Suprapubic skin (tissue), 4 donors: ENCODE measurements at regions not wholly inside any gene's neighbourhood (a gene's known extent, or its start where the extent isn't known, plus 50 kb on each side); places are given as distances from the start of the nearest gene placed in this dataset.

Experiments
- DNase-seq, 2 donors: peaks; one replicate each; pipeline ENCODE4 v3.0.0-alpha.2; 2019; ENCODE audit warnings: low spot score in 2 of 2
- H3K27ac ChIP-seq: fragments of 200-600 bp; sonication (generic); one replicate; pipeline ENCODE4 v1.5.1; 2019
- H3K27me3 ChIP-seq: fragments of 200-600 bp; sonication (generic); one replicate; pipeline ENCODE4 v1.5.1; 2019
- H3K36me3 ChIP-seq: fragments of 200-600 bp; sonication (generic); one replicate; pipeline ENCODE4 v1.5.1; 2019
- H3K4me1 ChIP-seq: fragments of 200-600 bp; sonication (generic); one replicate; pipeline ENCODE4 v1.5.1; 2019
- H3K4me3 ChIP-seq: fragments of 200-600 bp; sonication (generic); one replicate; pipeline ENCODE4 v1.5.1; 2019; ENCODE audit warnings: mild to moderate bottlenecking
- H3K9me3 ChIP-seq: fragments of 200-600 bp; sonication (generic); one replicate; pipeline ENCODE4 v1.5.1; 2019
- CTCF ChIP-seq, 2 donors: fragments of 200-600 bp in 1 of 2; fragments of 450-650 bp in 1 of 2; sonication (generic) in 1 of 2; IDR thresholded peaks; one replicate each; pipeline ENCODE4 v1.5.1; 2016 to 2019; ENCODE audit warnings: antibody characterized with exemption in 2 of 2, mild to moderate bottlenecking in 1 of 2, moderate library complexity in 1 of 2
- EP300 ChIP-seq: sonication (generic); formaldehyde crosslinking; IDR thresholded peaks from one replicate; pipeline ENCODE4 v1.6.1; 2017; ENCODE audit warnings: antibody characterized with exemption
- POLR2A ChIP-seq, 2 donors: fragments of 450-650 bp; IDR thresholded peaks; one replicate each; pipeline ENCODE4 v1.6.1; 2017; ENCODE audit warnings: antibody characterized with exemption in 2 of 2, mild to moderate bottlenecking in 2 of 2, moderate library complexity in 2 of 2
- POLR2AphosphoS5 ChIP-seq, 3 donors: sonication (generic); formaldehyde crosslinking; IDR thresholded peaks; one replicate each; pipeline ENCODE4 v1.6.1; 2017; ENCODE audit warnings: antibody characterized with exemption in 3 of 3
- WGBS: methylation state at CpG from one replicate; pipeline ENCODE4 v1.1.5; 2018; 5-methylcytosine and 5-hydroxymethylcytosine counted together

GRCh38 chr16:6132121-6132520, 1034.5 kb upstream of the EEF2KMT start:
- DNase-seq: no peak
- Histone ChIP-seq H3K36me3 (no peaks in the 10 kb centered on the region), H3K9me3 (no peaks in the 10 kb centered on the region), H3K27ac (no peak overlapping the region), H3K4me3 (no peak overlapping the region), H3K4me1 (no peaks in the 10 kb centered on the region), H3K27me3 (no peaks in the 10 kb centered on the region)
- TF ChIP-seq POLR2AphosphoS5 (IDR thresholded peaks at IDR 0.05) (no peak), EP300 (no peak), POLR2A (IDR thresholded peaks at IDR 0.05) (no peak)
- WGBS: 74% methylated on average over 6 of the region's 6 CpGs

- WGBS: 82% methylated on average over 5 of the region's 5 CpGs
- Histone ChIP-seq H3K4me3 (no peak overlapping the region), H3K9me3 (no peaks in the 10 kb centered on the region), H3K27ac (no peak overlapping the region), H3K4me1 (no peaks in the 10 kb centered on the region), H3K27me3 (no peaks in the 10 kb centered on the region), H3K36me3 (no peaks in the 10 kb centered on the region)
- TF ChIP-seq POLR2AphosphoS5 (IDR thresholded peaks at IDR 0.05) (no peak), EP300 (no peak), CTCF (IDR thresholded peaks at IDR 0.05) (no peak), POLR2A (IDR thresholded peaks at IDR 0.05) (no peak)
- no peak for DNase-seq
These were observed 1034.0 kb upstream of the EEF2KMT start for GRCh38 chr16:6131526-6132050.

GRCh38 chr16:6125483-6126259, 1028.1 kb upstream of the EEF2KMT start:
- Histone ChIP-seq H3K9me3 (no peaks in the 10 kb centered on the region), H3K27ac (no peak overlapping the region), H3K4me1 (no peaks in the 10 kb centered on the region), H3K27me3 (no peaks in the 10 kb centered on the region), H3K36me3 (no peaks in the 10 kb centered on the region), H3K4me3 (no peak overlapping the region)
- no peak for DNase-seq
- 64% methylated on average over 8 of the region's 8 CpGs for WGBS
- TF ChIP-seq EP300 (no peak), POLR2A (IDR thresholded peaks at IDR 0.05) (no peak), CTCF (IDR thresholded peaks at IDR 0.05) (no peak), POLR2AphosphoS5 (IDR thresholded peaks at IDR 0.05) (no peak)

- TF ChIP-seq EP300 (no peak), POLR2A (IDR thresholded peaks at IDR 0.05) (no peak), POLR2AphosphoS5 (IDR thresholded peaks at IDR 0.05) (no peak), CTCF (IDR thresholded peaks at IDR 0.05) (no peak)
- no peaks in the 10 kb centered on the region for H3K36me3 ChIP-seq
These were observed 1026.5 kb upstream of the EEF2KMT start for GRCh38 chr16:6124136-6124535.

GRCh38 chr16:6122401-6122800, 1024.8 kb upstream of the EEF2KMT start:
- Histone ChIP-seq H3K27ac (no peak overlapping the region), H3K9me3 (peaks cover 4% of the 10 kb centered on the region), H3K27me3 (no peaks in the 10 kb centered on the region), H3K36me3 (no peaks in the 10 kb centered on the region), H3K4me3 (no peak overlapping the region), H3K4me1 (no peaks in the 10 kb centered on the region)
- no peak for TF ChIP-seq CTCF (IDR thresholded peaks at IDR 0.05)
- TF ChIP-seq EP300: no peak
- no peak for TF ChIP-seq POLR2A (IDR thresholded peaks at IDR 0.05)
- no peak for TF ChIP-seq POLR2AphosphoS5 (IDR thresholded peaks at IDR 0.05)
- no peak for DNase-seq
- 46% methylated on average over 5 of the region's 5 CpGs for WGBS

More at GRCh38 chr16:6124136-6124535, 1026.5 kb upstream of the EEF2KMT start:
- Histone ChIP-seq H3K9me3 (peaks cover 4% of the 10 kb centered on the region), H3K27ac (no peak overlapping the region), H3K4me1 (no peaks in the 10 kb centered on the region), H3K4me3 (no peak overlapping the region), H3K27me3 (no peaks in the 10 kb centered on the region)
- no peak for DNase-seq
- 75% methylated on average over 1 of the region's 1 CpG for whole genome bisulfite sequencing
